ENCODE measurements at regions not wholly inside any gene's neighbourhood (a gene's known extent, or its start where the extent isn't known, plus 50 kb on each side); places are given as distances from the start of the nearest gene placed in this dataset.

GRCh38 chr4:41857226-41857641 is 78.0 kb upstream of the TMEM33 start:
- TF ChIP-seq ZNF416 (CRISPR knock-in tag; IDR thresholded peaks at IDR 0.05) (no peak), NFYB (CRISPR knock-in tag; conservative IDR thresholded peaks at IDR 0.05; ENCODE audit: low read depth) (no peak), ZNF671 (CRISPR knock-in tag; IDR thresholded peaks at IDR 0.05) (no peak)
- ChIA-PET POLR2A (no interaction called here), CTCF (no interaction called here)
- Mint-ChIP-seq H3K9me3 (no peaks in the 10 kb centered on the region), H3K4me3 (no peak overlapping the region), H3K4me1 (no peaks in the 10 kb centered on the region), H3K27ac (no peak overlapping the region), H3K27me3 (ENCODE audit: low read depth) (peaks cover 61% of the 10 kb centered on the region), H3K36me3 (no peaks in the 10 kb centered on the region)
- ATAC-seq, result no peak
- no peak for DNase-seq (ENCODE audit: low spot score)

- H3K27ac Mint-ChIP-seq, result no peak overlapping the region
- TF ChIP-seq IRF1 (CRISPR knock-in tag; IDR thresholded peaks at IDR 0.05) (no peak), SP1 (CRISPR knock-in tag; conservative IDR thresholded peaks at IDR 0.05) (no peak), CTCF (IDR thresholded peaks at IDR 0.05) (no peak), NR3C1 (CRISPR knock-in tag; conservative IDR thresholded peaks at IDR 0.05; ENCODE audit: low read depth) (no peak), NFYB (CRISPR knock-in tag; conservative IDR thresholded peaks at IDR 0.05; ENCODE audit: low read depth) (no peak), GRHL2 (CRISPR knock-in tag; IDR thresholded peaks at IDR 0.05; ENCODE audit: insufficient replicate concordance, severe bottlenecking) (no peak), RORB (CRISPR knock-in tag; IDR thresholded peaks at IDR 0.05) (no peak), ZBTB21 (CRISPR knock-in tag; IDR thresholded peaks at IDR 0.05; ENCODE audit: borderline replicate concordance) (no peak)
- H3K27me3 Mint-ChIP-seq (ENCODE audit: low read depth), result peaks cover 58% of the 10 kb centered on the region
- ATAC-seq (no peak), DNase-seq (ENCODE audit: low spot score) (no peak)
- no peaks in the 10 kb centered on the region for H3K9me3 Mint-ChIP-seq
- no peaks in the 10 kb centered on the region for H3K4me1 Mint-ChIP-seq
- H3K4me3 Mint-ChIP-seq, result no peak overlapping the region
- ChIA-PET POLR2A (no interaction called here), CTCF (no interaction called here)
- H3K36me3 Mint-ChIP-seq, result no peaks in the 10 kb centered on the region
Observed at GRCh38 chr4:41856797-41857196, 78.4 kb upstream of the TMEM33 start.

- 0 out of 2 replicates have a peak, but pooled peaks cover 3% of the 10 kb centered on the region for H3K9me3 Mint-ChIP-seq
- ChIA-PET CTCF (interaction anchor here (1.2 kb wide), 1 partner anchor 13 kb away, joined by 3 read pairs; no protein-coding TSS in a partner anchor), POLR2A (no interaction called here)
- no peak overlapping the region for H3K4me3 Mint-ChIP-seq
- no peaks in the 10 kb centered on the region for H3K4me1 Mint-ChIP-seq
- H3K27me3 Mint-ChIP-seq (ENCODE audit: low read depth), result peaks cover 42% of the 10 kb centered on the region
- ATAC-seq (no peak), DNase-seq (ENCODE audit: low spot score) (no peak)
- no peak overlapping the region for H3K27ac Mint-ChIP-seq
- H3K36me3 Mint-ChIP-seq, result no peaks in the 10 kb centered on the region
- TF ChIP-seq ATF6 (CRISPR knock-in tag; IDR thresholded peaks at IDR 0.05) (no peak), SP1 (CRISPR knock-in tag; conservative IDR thresholded peaks at IDR 0.05) (no peak), TP53 (CRISPR knock-in tag; IDR thresholded peaks at IDR 0.05) (no peak), ZNF317 (CRISPR knock-in tag; IDR thresholded peaks at IDR 0.05; ENCODE audit: borderline replicate concordance, low read depth) (no peak), CDX4 (CRISPR knock-in tag; IDR thresholded peaks at IDR 0.05; ENCODE audit: borderline replicate concordance) (no peak), FOXK1 (CRISPR knock-in tag; IDR thresholded peaks at IDR 0.05) (no peak), ZMAT4 (CRISPR knock-in tag; IDR thresholded peaks at IDR 0.05) (no peak), ARID4B (CRISPR knock-in tag; IDR thresholded peaks at IDR 0.05; ENCODE audit: borderline replicate concordance) (no peak), USF1 (CRISPR knock-in tag; IDR thresholded peaks at IDR 0.05) (no peak), TCF7 (CRISPR knock-in tag; IDR thresholded peaks at IDR 0.05; ENCODE audit: low read depth) (no peak), NFE2L1 (CRISPR knock-in tag; IDR thresholded peaks at IDR 0.05) (no peak), ATF1 (CRISPR knock-in tag; IDR thresholded peaks at IDR 0.05) (no peak)
Observed at GRCh38 chr4:41853973-41854372, 81.3 kb upstream of the TMEM33 start.
